ENCODE measurements at regions not wholly inside any gene's neighbourhood (a gene's known extent, or its start where the extent isn't known, plus 50 kb on each side); places are given as distances from the start of the nearest gene placed in this dataset.

DNA sequence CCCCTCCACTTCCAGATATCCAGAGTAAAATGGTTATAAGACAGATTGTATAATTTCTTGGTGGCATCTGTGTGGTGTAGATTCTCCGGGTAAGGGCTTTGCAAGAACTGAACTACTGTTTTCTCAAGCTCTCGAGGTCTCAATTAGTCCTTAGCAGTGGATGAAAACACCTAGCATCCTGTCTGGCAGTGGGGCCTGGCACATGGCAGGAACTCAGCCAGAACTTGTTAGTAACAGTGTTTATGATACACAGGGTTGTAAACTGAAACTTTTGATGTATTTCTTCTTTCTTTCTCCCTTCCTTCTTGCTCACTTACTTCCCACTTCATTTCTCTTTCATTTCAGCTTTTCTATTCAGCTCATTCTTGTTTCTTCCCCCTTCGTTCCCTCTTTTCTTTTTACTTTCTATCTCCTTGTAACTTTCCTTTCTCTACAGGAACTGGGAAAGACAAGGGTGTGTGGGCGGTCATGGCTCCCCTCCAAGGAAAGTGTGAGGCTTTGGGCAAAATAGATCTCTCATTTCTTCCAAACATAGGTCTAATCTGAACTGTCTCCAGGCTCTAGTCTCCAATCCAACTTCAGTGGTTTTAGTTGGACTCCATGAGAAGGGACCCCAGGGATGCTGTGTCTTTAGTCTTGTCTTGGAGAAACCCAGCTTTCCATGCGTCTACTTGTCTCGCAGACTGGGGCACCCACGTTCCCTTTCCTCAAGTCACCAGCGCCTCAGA, 159.7 kb downstream of the PAH start:
- TF ChIP-seq, protein P1, sequence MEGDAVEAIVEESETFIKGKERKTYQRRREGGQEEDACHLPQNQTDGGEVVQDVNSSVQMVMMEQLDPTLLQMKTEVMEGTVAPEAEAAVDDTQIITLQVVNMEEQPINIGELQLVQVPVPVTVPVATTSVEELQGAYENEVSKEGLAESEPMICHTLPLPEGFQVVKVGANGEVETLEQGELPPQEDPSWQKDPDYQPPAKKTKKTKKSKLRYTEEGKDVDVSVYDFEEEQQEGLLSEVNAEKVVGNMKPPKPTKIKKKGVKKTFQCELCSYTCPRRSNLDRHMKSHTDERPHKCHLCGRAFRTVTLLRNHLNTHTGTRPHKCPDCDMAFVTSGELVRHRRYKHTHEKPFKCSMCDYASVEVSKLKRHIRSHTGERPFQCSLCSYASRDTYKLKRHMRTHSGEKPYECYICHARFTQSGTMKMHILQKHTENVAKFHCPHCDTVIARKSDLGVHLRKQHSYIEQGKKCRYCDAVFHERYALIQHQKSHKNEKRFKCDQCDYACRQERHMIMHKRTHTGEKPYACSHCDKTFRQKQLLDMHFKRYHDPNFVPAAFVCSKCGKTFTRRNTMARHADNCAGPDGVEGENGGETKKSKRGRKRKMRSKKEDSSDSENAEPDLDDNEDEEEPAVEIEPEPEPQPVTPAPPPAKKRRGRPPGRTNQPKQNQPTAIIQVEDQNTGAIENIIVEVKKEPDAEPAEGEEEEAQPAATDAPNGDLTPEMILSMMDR (tag by site-specific recombination; IDR thresholded peaks at IDR 0.05), result no peak
- TF ChIP-seq SCRT1 (tag by site-specific recombination; IDR thresholded peaks at IDR 0.05; ENCODE audit: borderline replicate concordance) (no peak), ZNF239 (tag by site-specific recombination; IDR thresholded peaks at IDR 0.05) (no peak), ZNF174 (tag by site-specific recombination; IDR thresholded peaks at IDR 0.05) (no peak), ZEB2 (tag by site-specific recombination; IDR thresholded peaks at IDR 0.05) (no peak)
- TF ChIP-seq, protein P2, sequence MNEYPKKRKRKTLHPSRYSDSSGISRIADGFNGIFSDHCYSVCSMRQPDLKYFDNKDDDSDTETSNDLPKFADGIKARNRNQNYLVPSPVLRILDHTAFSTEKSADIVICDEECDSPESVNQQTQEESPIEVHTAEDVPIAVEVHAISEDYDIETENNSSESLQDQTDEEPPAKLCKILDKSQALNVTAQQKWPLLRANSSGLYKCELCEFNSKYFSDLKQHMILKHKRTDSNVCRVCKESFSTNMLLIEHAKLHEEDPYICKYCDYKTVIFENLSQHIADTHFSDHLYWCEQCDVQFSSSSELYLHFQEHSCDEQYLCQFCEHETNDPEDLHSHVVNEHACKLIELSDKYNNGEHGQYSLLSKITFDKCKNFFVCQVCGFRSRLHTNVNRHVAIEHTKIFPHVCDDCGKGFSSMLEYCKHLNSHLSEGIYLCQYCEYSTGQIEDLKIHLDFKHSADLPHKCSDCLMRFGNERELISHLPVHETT (tag by site-specific recombination; IDR thresholded peaks at IDR 0.05), result no peak
- TF ChIP-seq, protein P3, sequence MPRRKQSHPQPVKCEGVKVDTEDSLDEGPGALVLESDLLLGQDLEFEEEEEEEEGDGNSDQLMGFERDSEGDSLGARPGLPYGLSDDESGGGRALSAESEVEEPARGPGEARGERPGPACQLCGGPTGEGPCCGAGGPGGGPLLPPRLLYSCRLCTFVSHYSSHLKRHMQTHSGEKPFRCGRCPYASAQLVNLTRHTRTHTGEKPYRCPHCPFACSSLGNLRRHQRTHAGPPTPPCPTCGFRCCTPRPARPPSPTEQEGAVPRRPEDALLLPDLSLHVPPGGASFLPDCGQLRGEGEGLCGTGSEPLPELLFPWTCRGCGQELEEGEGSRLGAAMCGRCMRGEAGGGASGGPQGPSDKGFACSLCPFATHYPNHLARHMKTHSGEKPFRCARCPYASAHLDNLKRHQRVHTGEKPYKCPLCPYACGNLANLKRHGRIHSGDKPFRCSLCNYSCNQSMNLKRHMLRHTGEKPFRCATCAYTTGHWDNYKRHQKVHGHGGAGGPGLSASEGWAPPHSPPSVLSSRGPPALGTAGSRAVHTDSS (tag by site-specific recombination; IDR thresholded peaks at IDR 0.05), result no peak
- TF ChIP-seq, protein P4, sequence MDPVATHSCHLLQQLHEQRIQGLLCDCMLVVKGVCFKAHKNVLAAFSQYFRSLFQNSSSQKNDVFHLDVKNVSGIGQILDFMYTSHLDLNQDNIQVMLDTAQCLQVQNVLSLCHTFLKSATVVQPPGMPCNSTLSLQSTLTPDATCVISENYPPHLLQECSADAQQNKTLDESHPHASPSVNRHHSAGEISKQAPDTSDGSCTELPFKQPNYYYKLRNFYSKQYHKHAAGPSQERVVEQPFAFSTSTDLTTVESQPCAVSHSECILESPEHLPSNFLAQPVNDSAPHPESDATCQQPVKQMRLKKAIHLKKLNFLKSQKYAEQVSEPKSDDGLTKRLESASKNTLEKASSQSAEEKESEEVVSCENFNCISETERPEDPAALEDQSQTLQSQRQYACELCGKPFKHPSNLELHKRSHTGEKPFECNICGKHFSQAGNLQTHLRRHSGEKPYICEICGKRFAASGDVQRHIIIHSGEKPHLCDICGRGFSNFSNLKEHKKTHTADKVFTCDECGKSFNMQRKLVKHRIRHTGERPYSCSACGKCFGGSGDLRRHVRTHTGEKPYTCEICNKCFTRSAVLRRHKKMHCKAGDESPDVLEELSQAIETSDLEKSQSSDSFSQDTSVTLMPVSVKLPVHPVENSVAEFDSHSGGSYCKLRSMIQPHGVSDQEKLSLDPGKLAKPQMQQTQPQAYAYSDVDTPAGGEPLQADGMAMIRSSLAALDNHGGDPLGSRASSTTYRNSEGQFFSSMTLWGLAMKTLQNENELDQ (tag by site-specific recombination; IDR thresholded peaks at IDR 0.05; ENCODE audit: low read depth), result no peak
